ENCODE measurements at regions not wholly inside any gene's neighbourhood (a gene's known extent, or its start where the extent isn't known, plus 50 kb on each side); places are given as distances from the start of the nearest gene placed in this dataset.

DNA sequence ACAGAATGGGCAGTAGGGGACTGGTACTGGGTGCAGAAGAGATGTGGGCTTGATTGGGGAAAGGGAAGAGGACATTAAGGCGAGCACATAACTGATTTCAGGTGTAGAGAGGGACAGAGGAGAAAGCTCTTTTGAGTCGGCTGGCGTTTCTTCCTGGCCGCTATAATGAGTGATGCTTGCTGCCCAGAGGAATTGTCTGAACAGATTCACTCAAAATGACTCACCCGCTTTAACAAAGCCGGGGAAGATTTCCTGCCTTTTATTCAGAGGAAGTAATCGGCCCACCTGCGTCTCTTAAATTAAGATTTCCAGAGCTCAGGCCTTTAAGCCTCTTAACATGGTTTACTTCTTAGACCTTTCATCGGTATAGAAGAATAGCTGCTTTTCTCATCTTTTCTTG is 102.1 kb upstream of the AP1S2 start:
- Histone ChIP-seq H3K27ac (ENCODE audit: insufficient read depth, low read depth, low read length) (no peak overlapping the region), H4K20me1 (replicated peaks; ENCODE audit: control insufficient read depth, extremely low read depth, insufficient read depth, low read length) (no peaks in the 10 kb centered on the region), H3K27me3 (ENCODE audit: control insufficient read depth in 2 of 2, insufficient read depth in 2 of 2, low read length in 2 of 2) (no peaks in the 10 kb centered on the region), H3K36me3 (ENCODE audit: control insufficient read depth in 2 of 2, extremely low read depth in 1 of 2, insufficient read depth in 2 of 2, low read length in 2 of 2) (no peaks in the 10 kb centered on the region), H3K79me2 (ENCODE audit: control insufficient read depth, insufficient read depth, low read length) (no peaks in the 10 kb centered on the region), H3K4me1 (ENCODE audit: control insufficient read depth, extremely low read depth, insufficient read depth, low read length) (no peaks in the 10 kb centered on the region), H2AFZ (ENCODE audit: low read depth, low read length) (no peak overlapping the region), H3K9me1 (replicated peaks; ENCODE audit: control insufficient read depth, extremely low read depth, insufficient read depth, low read length) (no peaks in the 10 kb centered on the region), H3K4me2 (ENCODE audit: insufficient read depth, low read length) (no peak overlapping the region), H3K4me3 (replicated peaks in 1 of 3; ENCODE audit: insufficient read depth in 1 of 3, low read depth in 1 of 3, low read length in 3 of 3) (no peak overlapping the region), H3K9me3 (replicated peaks; ENCODE audit: control insufficient read depth, insufficient read depth, low read length) (no peaks in the 10 kb centered on the region), H3K9ac (replicated peaks; ENCODE audit: extremely low read depth, insufficient read depth, low read length) (no peak overlapping the region)
- DNase-seq (ENCODE audit: low read depth, low spot score) (no peak), FAIRE-seq (no peak)
- no peak for TF ChIP-seq POLR2AphosphoS5 (IDR thresholded peaks at IDR 0.05; ENCODE audit: insufficient read depth, low read depth, low read length)
- CTCF ChIA-PET: no interaction called here
- dilution Hi-C loops (cut with MboI; ENCODE audit: extremely low pct_ligation_motif_present, low sequenced_read_pairs) (no loop called here), intact Hi-C loops (cut with micrococcal nuclease) (no loop called here)
- POLR2A ChIA-PET: no interaction called here
- BruUV-seq (replicated peaks): no TSS peak

DNA sequence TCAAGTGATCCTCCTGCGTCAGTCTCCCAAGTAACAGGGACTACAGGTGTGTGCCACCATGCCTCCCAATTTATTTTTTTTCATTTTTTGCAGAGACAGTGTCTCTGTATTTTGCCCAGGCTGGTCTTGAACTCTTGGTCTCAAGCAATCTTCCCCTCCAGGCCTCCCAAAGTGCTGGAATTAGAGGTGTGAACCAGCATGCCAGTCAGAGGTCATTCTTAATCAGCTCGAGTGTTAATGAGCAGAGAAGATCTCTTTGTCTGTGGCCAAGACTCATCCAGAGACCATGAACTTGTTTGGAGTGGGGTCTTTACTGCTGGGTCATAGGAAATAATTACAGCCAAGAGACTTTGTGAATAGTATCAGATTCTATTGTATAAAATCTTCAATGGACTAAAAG is 99.2 kb upstream of the AP1S2 start:
- H3K4me1 ChIP-seq (ENCODE audit: control insufficient read depth, extremely low read depth, insufficient read depth, low read length): no peaks in the 10 kb centered on the region
- TF ChIP-seq, protein P1, sequence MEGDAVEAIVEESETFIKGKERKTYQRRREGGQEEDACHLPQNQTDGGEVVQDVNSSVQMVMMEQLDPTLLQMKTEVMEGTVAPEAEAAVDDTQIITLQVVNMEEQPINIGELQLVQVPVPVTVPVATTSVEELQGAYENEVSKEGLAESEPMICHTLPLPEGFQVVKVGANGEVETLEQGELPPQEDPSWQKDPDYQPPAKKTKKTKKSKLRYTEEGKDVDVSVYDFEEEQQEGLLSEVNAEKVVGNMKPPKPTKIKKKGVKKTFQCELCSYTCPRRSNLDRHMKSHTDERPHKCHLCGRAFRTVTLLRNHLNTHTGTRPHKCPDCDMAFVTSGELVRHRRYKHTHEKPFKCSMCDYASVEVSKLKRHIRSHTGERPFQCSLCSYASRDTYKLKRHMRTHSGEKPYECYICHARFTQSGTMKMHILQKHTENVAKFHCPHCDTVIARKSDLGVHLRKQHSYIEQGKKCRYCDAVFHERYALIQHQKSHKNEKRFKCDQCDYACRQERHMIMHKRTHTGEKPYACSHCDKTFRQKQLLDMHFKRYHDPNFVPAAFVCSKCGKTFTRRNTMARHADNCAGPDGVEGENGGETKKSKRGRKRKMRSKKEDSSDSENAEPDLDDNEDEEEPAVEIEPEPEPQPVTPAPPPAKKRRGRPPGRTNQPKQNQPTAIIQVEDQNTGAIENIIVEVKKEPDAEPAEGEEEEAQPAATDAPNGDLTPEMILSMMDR (IDR thresholded peaks at IDR 0.05; ENCODE audit: extremely low read depth in 1 of 2, insufficient read depth in 1 of 2, low read depth in 1 of 2, low read length in 2 of 2): no peak
- TF ChIP-seq POLR2A (IDR thresholded peaks at IDR 0.05; ENCODE audit: low read depth, low read length): no peak
- TF ChIP-seq, protein P2, sequence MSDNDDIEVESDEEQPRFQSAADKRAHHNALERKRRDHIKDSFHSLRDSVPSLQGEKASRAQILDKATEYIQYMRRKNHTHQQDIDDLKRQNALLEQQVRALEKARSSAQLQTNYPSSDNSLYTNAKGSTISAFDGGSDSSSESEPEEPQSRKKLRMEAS (IDR thresholded peaks at IDR 0.05; ENCODE audit: insufficient read depth, insufficient read length): no peak
- no peak for TF ChIP-seq GATA2 (IDR thresholded peaks at IDR 0.05; ENCODE audit: insufficient read depth, insufficient read length, low read depth, low read length)
- no peak for TF ChIP-seq JUN (IDR thresholded peaks at IDR 0.05; ENCODE audit: borderline replicate concordance, insufficient read depth, insufficient read length, low read depth)
- TF ChIP-seq MYC (IDR thresholded peaks at IDR 0.05; ENCODE audit: low read depth, low read length): no peak
- FAIRE-seq: no peak
- no peak overlapping the region for H3K9ac ChIP-seq (replicated peaks; ENCODE audit: extremely low read depth, insufficient read depth, low read length)
- H2AFZ ChIP-seq (ENCODE audit: low read depth, low read length): no peak overlapping the region
- BruUV-seq (replicated peaks): no TSS peak
- no peaks in the 10 kb centered on the region for H3K79me2 ChIP-seq (ENCODE audit: control insufficient read depth, insufficient read depth, low read length)
- no peaks in the 10 kb centered on the region for H3K9me1 ChIP-seq (replicated peaks; ENCODE audit: control insufficient read depth, extremely low read depth, insufficient read depth, low read length)
- no peaks in the 10 kb centered on the region for H3K27me3 ChIP-seq (ENCODE audit: control insufficient read depth in 2 of 2, insufficient read depth in 2 of 2, low read length in 2 of 2)
- H3K4me2 ChIP-seq (ENCODE audit: insufficient read depth, low read length): no peak overlapping the region
- H3K36me3 ChIP-seq (ENCODE audit: control insufficient read depth in 2 of 2, extremely low read depth in 1 of 2, insufficient read depth in 2 of 2, low read length in 2 of 2): no peaks in the 10 kb centered on the region
- no peak for DNase-seq (ENCODE audit: low read depth, low spot score)
- no peaks in the 10 kb centered on the region for H3K9me3 ChIP-seq (replicated peaks; ENCODE audit: control insufficient read depth, insufficient read depth, low read length)
- H4K20me1 ChIP-seq (replicated peaks; ENCODE audit: control insufficient read depth, extremely low read depth, insufficient read depth, low read length): no peaks in the 10 kb centered on the region
- intact Hi-C loops (cut with micrococcal nuclease) (no loop called here), dilution Hi-C loops (cut with MboI; ENCODE audit: extremely low pct_ligation_motif_present, low sequenced_read_pairs) (no loop called here)
- CTCF ChIA-PET: no interaction called here
- no peak overlapping the region for H3K27ac ChIP-seq (ENCODE audit: insufficient read depth, low read depth, low read length)
- no peak overlapping the region for H3K4me3 ChIP-seq (replicated peaks in 1 of 3; ENCODE audit: insufficient read depth in 1 of 3, low read depth in 1 of 3, low read length in 3 of 3)
- POLR2A ChIA-PET: no interaction called here
